GM12878 (cell line): ENCODE measurements at regions not wholly inside any gene's neighbourhood (a gene's known extent, or its start where the extent isn't known, plus 50 kb on each side); places are given as distances from the start of the nearest gene placed in this dataset.

Source experiments
- ATAC-seq: fragments of 200-7000 bp; cut with Tn5 transposase; 3 replicates; pipeline ENCODE4 v1.9.1; 2020; ENCODE audit warnings: mild to moderate bottlenecking, moderate library complexity
- BruUV-seq: library from RNA; stranded (reverse); fragments of 400-500 nt; replicated peaks from 2 replicates; lab custom pipeline; 2021; lab: Mats Ljungman, UMichigan
- CTCF ChIA-PET: fragments of 300-600 bp; sonication (Branson Sonifier 250); formaldehyde crosslinking; extraction: SDS; loops from one replicate; lab custom pipeline; 2021; ENCODE audit warnings: inconsistent platforms; lab: Yijun Ruan, JAX
- POLR2A ChIA-PET: fragments of 350-600 bp; formaldehyde crosslinking; extraction: SDS; loops from one replicate; lab custom pipeline; 2021; ENCODE audit warnings: inconsistent platforms; lab: Charles Lee
- RAD21 ChIA-PET: fragments of 300-600 bp; sonication (Branson Sonifier 250); formaldehyde crosslinking; loops from one replicate; lab custom pipeline; 2023; ENCODE audit warnings: antibody characterized with exemption; ENCODE audit not compliant: unreplicated experiment; lab: Charles Lee
- SMC1A ChIA-PET: fragments of 300-600 bp; sonication (Branson Sonifier 250); formaldehyde crosslinking; loops from one replicate; lab custom pipeline; 2023; ENCODE audit not compliant: unreplicated experiment, uncharacterized antibody; lab: Charles Lee
- DNase-seq: peaks from one replicate; pipeline ENCODE4 v3.0.0-alpha.2; 2011; ENCODE audit warnings: low read depth, low spot score
- FAIRE-seq: peaks from 3 replicates; lab custom pipeline; 2011; peaks lifted over from hg19 to GRCh38; lab: Jason Lieb, UNC
- H2AFZ ChIP-seq: 2 replicates; pipeline ENCODE4 v1.6.0; 2011; ENCODE audit warnings: low read depth, low read length, control low read depth; ENCODE audit not compliant: control insufficient read depth
- H3K27ac ChIP-seq: 2 replicates; pipeline ENCODE4 v1.5.1; 2011; ENCODE audit warnings: control low read depth; ENCODE audit not compliant: control insufficient read depth, insufficient read depth
- H3K27me3 ChIP-seq, 2 experiments: replicated peaks in 1 of 2; 2 replicates each; pipeline versions ENCODE4 v1.6.0 to v1.6.1; 2011; ENCODE audit warnings: low read length in 1 of 2; ENCODE audit not compliant: control insufficient read depth in 2 of 2, insufficient read depth in 2 of 2
- H3K36me3 ChIP-seq, 2 experiments: 2 replicates each; pipeline ENCODE4 v1.5.1; 2011; ENCODE audit warnings: low read length in 1 of 2; ENCODE audit not compliant: control insufficient read depth in 2 of 2, insufficient read depth in 2 of 2
- H3K4me1 ChIP-seq: 2 replicates; pipeline ENCODE4 v1.6.1; 2011; ENCODE audit warnings: mild to moderate bottlenecking, low read length, moderate library complexity, mixed read lengths; ENCODE audit not compliant: control insufficient read depth, insufficient read depth
- H3K4me2 ChIP-seq: 2 replicates; pipeline ENCODE4 v1.6.0; 2011; ENCODE audit warnings: control low read depth; ENCODE audit not compliant: control insufficient read depth, insufficient read depth
- H3K4me3 ChIP-seq: fragments of 200-600 bp; sonication (generic); 2 replicates; pipeline ENCODE4 v1.5.1; 2016
- H3K79me2 ChIP-seq: 2 replicates; pipeline ENCODE4 v1.6.0; 2011; ENCODE audit warnings: low read length; ENCODE audit not compliant: control insufficient read depth, insufficient read depth
- H3K9ac ChIP-seq: 2 replicates; pipeline ENCODE4 v1.8.0; 2011; ENCODE audit warnings: low read length, control low read depth, mixed read lengths; ENCODE audit not compliant: control insufficient read depth, insufficient read depth
- H3K9me3 ChIP-seq: replicated peaks from 3 replicates; pipeline ENCODE4 v1.5.1; 2011; ENCODE audit warnings: mild to moderate bottlenecking, low read length; ENCODE audit not compliant: control insufficient read depth, insufficient read depth
- H4K20me1 ChIP-seq: 2 replicates; pipeline ENCODE4 v1.6.0; 2011; ENCODE audit not compliant: control insufficient read depth, insufficient read depth
- CBX5 ChIP-seq: sonication (generic); IDR thresholded peaks from 2 replicates; pipeline ENCODE4 v1.6.1; 2016; ENCODE audit warnings: low read depth, moderate library complexity, mild to moderate bottlenecking, inconsistent platforms
- CEBPB ChIP-seq, 2 experiments: fragments of 150-350 bp in 1 of 2; IDR thresholded peaks; 2 replicates each; pipeline ENCODE4 v1.6.1; 2012 to 2014; ENCODE audit warnings: low read depth in 2 of 2, low read length in 2 of 2, borderline replicate concordance in 1 of 2, inconsistent platforms in 1 of 2
- CEBPZ ChIP-seq: fragments of 150-350 bp; IDR thresholded peaks from 2 replicates; pipeline ENCODE4 v1.6.1; 2016; ENCODE audit warnings: low read depth, low read length
- JUNB ChIP-seq: IDR thresholded peaks from 2 replicates; pipeline ENCODE4 v1.6.1; 2016; ENCODE audit warnings: antibody characterized with exemption, mild to moderate bottlenecking
- RB1 ChIP-seq: fragments of 450-650 bp; formaldehyde crosslinking; IDR thresholded peaks from 2 replicates; pipeline ENCODE4 v1.6.1; 2017; ENCODE audit warnings: mild to moderate bottlenecking, borderline replicate concordance
- RBBP5 ChIP-seq: fragments of 200-600 bp; sonication (generic); conservative IDR thresholded peaks from 2 replicates; pipeline ENCODE4 v1.6.1; 2016
- WGBS: methylation state at CpG from one replicate; pipeline ENCODE4 v1.1.6; 2016; ENCODE audit warnings: low lambda C conversion rate; ENCODE audit not compliant: insufficient replicate concordance, insufficient coverage; ENCODE audit errors: missing lambda C conversion rate; 5-methylcytosine and 5-hydroxymethylcytosine counted together
- in situ Hi-C: fragments of 300-500 bp; cut with MboI; formaldehyde crosslinking; loops from 9 replicates; pipeline ENCODE4 v1.14.3; 2018; ENCODE audit warnings: mixed read lengths
- intact Hi-C: fragments of 100-400 bp; cut with micrococcal nuclease; formaldehyde crosslinking; loops from one replicate; pipeline ENCODE4 v1.14.2; 2022; ENCODE audit not compliant: unreplicated experiment

- intact Hi-C loops = no loop called here
- FAIRE-seq (no peak), DNase-seq (no peak)
- in situ Hi-C loops = no loop called here
- Histone ChIP-seq H4K20me1 (no peaks in the 10 kb centered on the region), H3K27me3 (no peaks in the 10 kb centered on the region)
- SMC1A ChIA-PET = no interaction called here
- TF ChIP-seq CBX5 = no peak
- no peak for TF ChIP-seq CEBPZ
- TF ChIP-seq JUNB = no peak
- TF ChIP-seq RBBP5 = no peak
- TF ChIP-seq CEBPB (IDR thresholded peaks at IDR 0.05; ENCODE audit: borderline replicate concordance in 1 of 2, low read depth in 2 of 2, low read length in 2 of 2) = no peak
- no peak for TF ChIP-seq RB1
- TF ChIP-seq, all 136 proteins: peak for 0
- ChIA-PET POLR2A (no interaction called here), RAD21 (no interaction called here), CTCF (no interaction called here)
- Histone ChIP-seq H3K4me3 (no peak overlapping the region), H3K27ac (no peak overlapping the region), H3K36me3 (no peaks in the 10 kb centered on the region), H3K9me3 (no peaks in the 10 kb centered on the region), H3K9ac (no peak overlapping the region), H3K79me2 (no peaks in the 10 kb centered on the region), H2AFZ (no peak overlapping the region), H3K4me1 (no peaks in the 10 kb centered on the region), H3K4me2 (no peak overlapping the region)
- BruUV-seq = no TSS peak
- WGBS = 46% methylated on average over 1 of the region's 1 CpG
- ATAC-seq = no peak
Measured at GRCh38 chr10:105592468-105592867, 951.4 kb downstream of the SORCS3 start.
